ENCODE measurements at regions not wholly inside any gene's neighbourhood (a gene's known extent, or its start where the extent isn't known, plus 50 kb on each side); places are given as distances from the start of the nearest gene placed in this dataset.

DNA sequence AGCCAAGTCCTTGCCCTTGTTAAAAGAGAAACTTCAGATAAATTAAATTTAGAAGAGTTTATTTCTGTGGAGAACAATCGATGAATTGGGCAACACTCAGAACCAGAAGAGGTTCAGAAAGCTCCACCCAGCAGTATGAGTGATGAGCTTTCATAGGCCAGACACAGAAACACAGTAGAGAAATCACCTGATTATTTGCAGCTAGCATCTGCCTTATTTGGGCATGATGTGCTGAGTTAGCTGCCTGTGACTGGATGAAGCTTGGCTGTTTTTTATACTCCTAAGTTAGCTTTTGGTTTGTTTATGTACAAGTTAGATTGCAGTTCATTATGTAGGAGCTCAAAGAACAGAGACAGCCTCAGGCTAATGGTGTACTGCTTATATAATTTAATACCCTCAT is 269.5 kb upstream of the SESN3 start:
- DNase-seq = no peak
- Histone ChIP-seq H3K27ac (no peak overlapping the region), H3K4me1 (no peaks in the 10 kb centered on the region), H3K9me3 (no peaks in the 10 kb centered on the region), H3K27me3 (no peaks in the 10 kb centered on the region), H3K4me3 (no peak overlapping the region), H3K36me3 (no peaks in the 10 kb centered on the region)
- TF ChIP-seq, protein P1, sequence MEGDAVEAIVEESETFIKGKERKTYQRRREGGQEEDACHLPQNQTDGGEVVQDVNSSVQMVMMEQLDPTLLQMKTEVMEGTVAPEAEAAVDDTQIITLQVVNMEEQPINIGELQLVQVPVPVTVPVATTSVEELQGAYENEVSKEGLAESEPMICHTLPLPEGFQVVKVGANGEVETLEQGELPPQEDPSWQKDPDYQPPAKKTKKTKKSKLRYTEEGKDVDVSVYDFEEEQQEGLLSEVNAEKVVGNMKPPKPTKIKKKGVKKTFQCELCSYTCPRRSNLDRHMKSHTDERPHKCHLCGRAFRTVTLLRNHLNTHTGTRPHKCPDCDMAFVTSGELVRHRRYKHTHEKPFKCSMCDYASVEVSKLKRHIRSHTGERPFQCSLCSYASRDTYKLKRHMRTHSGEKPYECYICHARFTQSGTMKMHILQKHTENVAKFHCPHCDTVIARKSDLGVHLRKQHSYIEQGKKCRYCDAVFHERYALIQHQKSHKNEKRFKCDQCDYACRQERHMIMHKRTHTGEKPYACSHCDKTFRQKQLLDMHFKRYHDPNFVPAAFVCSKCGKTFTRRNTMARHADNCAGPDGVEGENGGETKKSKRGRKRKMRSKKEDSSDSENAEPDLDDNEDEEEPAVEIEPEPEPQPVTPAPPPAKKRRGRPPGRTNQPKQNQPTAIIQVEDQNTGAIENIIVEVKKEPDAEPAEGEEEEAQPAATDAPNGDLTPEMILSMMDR (IDR thresholded peaks at IDR 0.05) = no peak
- no peak for TF ChIP-seq POLR2A (IDR thresholded peaks at IDR 0.05)

DNA sequence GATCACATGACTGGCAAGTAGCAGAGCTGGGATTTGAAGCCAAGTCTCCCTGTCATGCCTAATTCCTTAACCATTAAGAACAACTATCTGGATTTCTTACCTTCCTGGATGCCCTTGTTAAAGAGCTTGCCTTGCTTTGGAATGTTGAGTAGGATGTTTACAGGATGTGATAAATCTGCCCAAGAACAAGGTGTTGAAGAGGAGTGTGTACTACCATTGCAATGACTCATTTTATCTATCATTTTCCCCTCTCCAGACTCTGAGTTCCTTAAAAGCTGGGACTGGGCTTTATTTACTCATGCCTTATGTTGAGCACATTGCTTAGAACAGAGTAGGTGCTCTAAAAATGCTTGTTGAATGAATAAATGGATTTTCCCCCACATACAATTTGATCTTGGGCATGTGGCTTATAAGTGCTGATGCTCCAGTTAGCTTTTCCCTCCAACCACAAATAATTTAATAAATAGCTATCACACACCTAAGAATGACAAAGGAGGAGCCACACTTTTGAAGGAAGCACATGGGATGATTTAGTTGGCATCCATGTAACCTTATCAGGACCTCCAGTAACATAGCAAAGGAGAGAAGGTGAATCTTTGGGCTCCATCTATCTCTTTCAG is 268.6 kb upstream of the SESN3 start:
- Histone ChIP-seq H3K4me1 (no peaks in the 10 kb centered on the region), H3K27ac (no peak overlapping the region), H3K4me3 (no peak overlapping the region), H3K9me3 (no peaks in the 10 kb centered on the region), H3K36me3 (no peaks in the 10 kb centered on the region), H3K27me3 (no peaks in the 10 kb centered on the region)
- no peak for TF ChIP-seq POLR2A (IDR thresholded peaks at IDR 0.05)
- no peak for DNase-seq

DNA sequence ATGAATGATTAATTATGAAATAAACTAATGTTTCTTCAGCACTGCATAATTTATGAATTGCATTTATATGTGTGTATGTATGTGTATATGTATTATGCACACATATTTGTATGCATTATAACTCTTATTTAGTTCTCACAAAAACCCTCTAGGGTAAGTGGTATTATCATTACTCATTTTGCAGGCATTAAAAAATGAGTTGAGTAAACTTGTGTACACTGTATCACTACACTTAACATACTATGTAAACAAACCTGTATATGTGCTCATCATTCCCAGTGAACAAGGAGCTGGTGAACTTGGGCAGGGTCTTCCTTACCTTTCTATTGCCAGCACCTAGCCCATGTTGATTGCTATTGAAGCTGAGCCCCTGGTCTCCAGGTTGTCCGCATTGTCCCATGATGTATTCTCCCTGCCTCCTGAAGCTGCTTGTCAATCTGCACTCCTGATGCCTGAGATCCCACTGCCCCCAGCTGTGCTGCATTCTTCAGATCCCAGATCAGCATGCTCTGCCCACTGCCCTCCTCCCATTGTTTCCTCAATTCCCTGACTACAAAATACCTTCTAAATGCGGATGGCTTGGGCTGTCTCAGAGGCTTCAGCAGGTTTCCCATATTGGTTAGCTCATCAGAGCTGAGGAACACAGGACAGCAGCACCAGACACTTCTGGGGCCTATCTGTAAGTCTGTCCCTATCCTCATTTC is 267.9 kb upstream of the SESN3 start:
- Histone ChIP-seq H3K9me3 (no peaks in the 10 kb centered on the region), H3K27me3 (no peaks in the 10 kb centered on the region), H3K4me3 (no peak overlapping the region), H3K4me1 (no peaks in the 10 kb centered on the region), H3K36me3 (no peaks in the 10 kb centered on the region), H3K27ac (no peak overlapping the region)
- no peak for DNase-seq
- TF ChIP-seq POLR2A (IDR thresholded peaks at IDR 0.05) = no peak
- TF ChIP-seq, protein P1 (IDR thresholded peaks at IDR 0.05) = no peak

DNA sequence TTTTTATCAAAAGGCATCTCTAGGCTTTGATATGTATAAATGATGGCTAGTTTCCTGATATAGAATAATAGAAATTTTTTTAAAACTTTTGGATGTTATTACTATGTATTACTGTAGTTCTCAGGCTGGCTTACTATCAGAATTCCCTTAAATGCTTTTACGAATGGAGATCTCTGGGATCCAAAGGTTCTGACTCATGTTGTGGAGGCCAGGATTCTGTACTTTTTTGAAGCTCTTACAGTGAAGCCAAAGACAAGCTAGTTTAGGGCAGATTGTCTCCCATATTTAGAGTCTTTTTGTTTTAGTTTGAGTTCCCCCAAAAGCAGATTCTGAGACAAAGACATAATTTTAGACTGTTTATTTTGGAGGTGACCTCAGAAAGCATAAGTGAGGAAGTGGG is 265.9 kb upstream of the SESN3 start:
- no peak for DNase-seq
- Histone ChIP-seq H3K27ac (no peak overlapping the region), H3K36me3 (no peaks in the 10 kb centered on the region), H3K4me3 (no peak overlapping the region), H3K4me1 (no peaks in the 10 kb centered on the region), H3K27me3 (no peaks in the 10 kb centered on the region), H3K9me3 (no peaks in the 10 kb centered on the region)
- no peak for TF ChIP-seq POLR2A (IDR thresholded peaks at IDR 0.05)
- TF ChIP-seq, protein P1 (IDR thresholded peaks at IDR 0.05) = no peak

DNA sequence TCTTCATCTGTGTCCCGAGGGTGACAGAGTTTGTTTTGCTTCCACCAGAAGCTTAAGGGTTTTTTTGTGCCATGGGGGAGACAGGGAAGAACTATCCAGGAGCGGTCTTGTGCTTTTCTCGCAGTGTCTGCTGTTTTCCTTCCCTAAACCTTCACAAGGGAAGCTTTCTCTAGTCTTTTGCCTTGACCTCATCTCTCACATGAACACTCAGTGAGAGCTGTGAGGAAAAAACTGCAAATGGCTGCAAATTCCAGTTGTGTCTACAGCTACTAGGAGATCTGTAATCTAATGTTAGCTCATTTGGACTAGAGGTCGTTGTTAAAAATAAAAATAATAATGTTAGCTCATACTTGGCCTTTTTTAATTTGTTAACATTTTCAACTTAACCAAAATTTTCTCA is 264.7 kb upstream of the SESN3 start:
- TF ChIP-seq, protein P1 (IDR thresholded peaks at IDR 0.05) = no peak
- DNase-seq = no peak
- no peak overlapping the region for H3K27ac ChIP-seq
- no peaks in the 10 kb centered on the region for H3K27me3 ChIP-seq
- no peaks in the 10 kb centered on the region for H3K4me1 ChIP-seq
- no peaks in the 10 kb centered on the region for H3K9me3 ChIP-seq
- no peak overlapping the region for H3K4me3 ChIP-seq
- H3K36me3 ChIP-seq = no peaks in the 10 kb centered on the region

DNA sequence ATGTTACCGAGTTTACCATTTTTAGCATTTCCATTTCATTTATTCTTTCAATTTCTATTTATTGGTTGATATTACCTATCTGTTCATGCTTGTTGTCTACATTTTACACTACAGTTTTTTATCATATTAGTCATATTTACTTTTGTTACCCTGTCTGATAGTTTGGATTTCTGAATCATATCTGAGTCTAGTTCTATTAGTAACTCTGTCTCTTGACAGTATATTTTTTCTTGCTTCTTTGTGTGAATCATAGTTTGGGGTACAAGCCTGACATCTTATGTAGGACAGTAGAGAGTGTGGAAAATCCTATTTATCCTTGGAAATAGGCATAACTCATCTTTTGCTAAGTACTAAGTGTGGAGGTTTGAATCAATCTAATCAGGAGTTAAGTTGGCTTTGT is 263.9 kb upstream of the SESN3 start:
- Histone ChIP-seq H3K27me3 (no peaks in the 10 kb centered on the region), H3K4me1 (no peaks in the 10 kb centered on the region), H3K36me3 (no peaks in the 10 kb centered on the region), H3K9me3 (no peaks in the 10 kb centered on the region), H3K27ac (no peak overlapping the region), H3K4me3 (no peak overlapping the region)
- DNase-seq = no peak
- TF ChIP-seq POLR2A (IDR thresholded peaks at IDR 0.05) = no peak

Measured in Peyer's patch (tissue), 4 donors.